H9 (cell line): ENCODE measurements at regions not wholly inside any gene's neighbourhood (a gene's known extent, or its start where the extent isn't known, plus 50 kb on each side); places are given as distances from the start of the nearest gene placed in this dataset.

ENCODE experiments used
- DNase-seq: peaks from one replicate; pipeline ENCODE4 v3.0.0-alpha.2; 2017
- H2AFZ ChIP-seq: one replicate; pipeline ENCODE4 v1.6.1; 2013; ENCODE audit warnings: mild to moderate bottlenecking, low read length, control low read depth, moderate library complexity
- H2AK5ac ChIP-seq: 2 replicates; pipeline ENCODE4 v1.6.1; 2013; ENCODE audit warnings: low read length, control low read depth, mixed read lengths; ENCODE audit not compliant: insufficient read length
- H2BK120ac ChIP-seq: one replicate; pipeline ENCODE4 v1.6.1; 2013; ENCODE audit warnings: low read depth, mild to moderate bottlenecking, low read length, control low read depth, inconsistent platforms; ENCODE audit not compliant: poor library complexity, severe bottlenecking
- H2BK12ac ChIP-seq: 2 replicates; pipeline ENCODE4 v1.6.1; 2013; ENCODE audit warnings: low read length, control low read depth, mixed read lengths, low read depth; ENCODE audit not compliant: insufficient read length
- H2BK15ac ChIP-seq: 2 replicates; pipeline ENCODE4 v1.6.1; 2013; ENCODE audit warnings: low read depth, low read length, control low read depth
- H2BK20ac ChIP-seq: one replicate; pipeline ENCODE4 v1.6.1; 2013; ENCODE audit warnings: low read depth, mild to moderate bottlenecking, low read length, control low read depth, inconsistent platforms; ENCODE audit not compliant: poor library complexity, severe bottlenecking
- H2BK5ac ChIP-seq: 2 replicates; pipeline ENCODE4 v1.6.1; 2013; ENCODE audit warnings: low read length, control low read depth, mixed read lengths; ENCODE audit not compliant: insufficient read length
- H3K14ac ChIP-seq: 2 replicates; pipeline ENCODE4 v1.6.1; 2013; ENCODE audit warnings: low read length, control low read depth; ENCODE audit not compliant: insufficient read depth
- H3K18ac ChIP-seq: 2 replicates; pipeline ENCODE4 v1.6.1; 2013; ENCODE audit warnings: low read depth, mild to moderate bottlenecking, mixed read lengths, low read length, control low read depth; ENCODE audit not compliant: insufficient read length
- H3K23ac ChIP-seq: 2 replicates; pipeline ENCODE4 v1.6.1; 2013; ENCODE audit warnings: low read length, control low read depth, mixed read lengths, low read depth; ENCODE audit not compliant: insufficient read length
- H3K23me2 ChIP-seq: 2 replicates; pipeline ENCODE4 v1.6.1; 2013; ENCODE audit warnings: low read depth, mild to moderate bottlenecking, mixed read lengths, low read length, control low read depth; ENCODE audit not compliant: insufficient read length, poor library complexity, severe bottlenecking
- H3K27ac ChIP-seq: 2 replicates; pipeline ENCODE4 v1.5.1; 2013; ENCODE audit warnings: low read length, control low read depth, mixed read lengths, low read depth; ENCODE audit not compliant: insufficient read length
- H3K27me3 ChIP-seq: 2 replicates; pipeline ENCODE4 v1.6.1; 2013; ENCODE audit warnings: low read length, control low read depth, inconsistent platforms; ENCODE audit not compliant: insufficient read depth
- H3K4ac ChIP-seq: 2 replicates; pipeline ENCODE4 v1.6.1; 2013; ENCODE audit warnings: low read depth, mild to moderate bottlenecking, control low read depth, inconsistent platforms, low read length, moderate library complexity
- H3K4me1 ChIP-seq: 2 replicates; pipeline ENCODE4 v1.6.1; 2013; ENCODE audit warnings: low read length, control low read depth, inconsistent platforms; ENCODE audit not compliant: insufficient read depth
- H3K4me2 ChIP-seq: 2 replicates; pipeline ENCODE4 v1.6.1; 2013; ENCODE audit warnings: low read length, control low read depth, mixed read lengths; ENCODE audit not compliant: insufficient read length, insufficient read depth
- H3K56ac ChIP-seq: 2 replicates; pipeline ENCODE4 v1.6.1; 2013; ENCODE audit warnings: low read depth, mild to moderate bottlenecking, mixed read lengths, low read length, control low read depth; ENCODE audit not compliant: insufficient read length
- H3K79me1 ChIP-seq: 2 replicates; pipeline ENCODE4 v1.6.1; 2013; ENCODE audit warnings: low read depth, mild to moderate bottlenecking, moderate library complexity, low read length, control low read depth, inconsistent platforms; ENCODE audit not compliant: insufficient read depth, poor library complexity, severe bottlenecking
- H3K79me2 ChIP-seq: 2 replicates; pipeline ENCODE4 v1.6.1; 2013; ENCODE audit warnings: low read length, control low read depth, inconsistent platforms; ENCODE audit not compliant: insufficient read depth
- H3K9ac ChIP-seq: 2 replicates; pipeline ENCODE4 v1.6.1; 2013; ENCODE audit warnings: low read length, control low read depth, mixed read lengths; ENCODE audit not compliant: insufficient read length; ENCODE audit errors: extremely low read depth
- H3K9me3 ChIP-seq: one replicate; pipeline ENCODE4 v1.6.1; 2013; ENCODE audit warnings: low read depth, low read length, inconsistent platforms; ENCODE audit not compliant: control insufficient read depth
- H3T11ph ChIP-seq: one replicate; pipeline ENCODE4 v1.6.1; 2013; ENCODE audit warnings: mild to moderate bottlenecking, low read length, control low read depth, inconsistent platforms
- H4K20me1 ChIP-seq: one replicate; pipeline ENCODE4 v1.6.1; 2013; ENCODE audit not compliant: control insufficient read depth, insufficient read length, insufficient read depth
- H4K5ac ChIP-seq: 2 replicates; pipeline ENCODE4 v1.6.1; 2013; ENCODE audit warnings: low read depth, mild to moderate bottlenecking, mixed read lengths, low read length, control low read depth; ENCODE audit not compliant: insufficient read length
- H4K8ac ChIP-seq: replicated peaks from 2 replicates; pipeline ENCODE4 v1.6.1; 2013; ENCODE audit warnings: low read length, control low read depth, mixed read lengths, low read depth; ENCODE audit not compliant: insufficient read length
- H4K91ac ChIP-seq: 2 replicates; pipeline ENCODE4 v1.6.1; 2013; ENCODE audit warnings: low read depth, mild to moderate bottlenecking, moderate library complexity, mixed read lengths, low read length, control low read depth; ENCODE audit not compliant: insufficient read length
- H3K27ac Mint-ChIP-seq, 3 experiments: 2 replicates in 2 of 3; 3 replicates in 1 of 3; pipeline ENCODE4 v1.8.0; 2020 to 2021; ENCODE audit warnings: mixed read lengths in 3 of 3, mild to moderate bottlenecking in 1 of 3, moderate library complexity in 1 of 3
- H3K27me3 Mint-ChIP-seq: 2 replicates; pipeline ENCODE4 v1.8.0; 2021; ENCODE audit warnings: low read depth, mild to moderate bottlenecking, moderate library complexity, mixed read lengths
- H3K36me3 Mint-ChIP-seq, 3 experiments: 2 replicates in 2 of 3; 3 replicates in 1 of 3; pipeline ENCODE4 v1.8.0; 2020 to 2021; ENCODE audit warnings: low read depth in 3 of 3, mixed read lengths in 3 of 3; ENCODE audit not compliant: insufficient read depth in 1 of 3
- H3K4me1 Mint-ChIP-seq, 2 experiments: 2 replicates each; pipeline ENCODE4 v1.8.0; 2020; ENCODE audit warnings: mixed read lengths in 2 of 2
- H3K4me3 Mint-ChIP-seq, 2 experiments: 2 replicates in 1 of 2; 3 replicates in 1 of 2; pipeline ENCODE4 v1.8.0; 2020 to 2021; ENCODE audit warnings: mild to moderate bottlenecking in 2 of 2, mixed read lengths in 2 of 2, moderate library complexity in 1 of 2
- H3K9me3 Mint-ChIP-seq, 2 experiments: 2 replicates in 1 of 2; 3 replicates in 1 of 2; pipeline ENCODE4 v1.8.0; 2020; ENCODE audit warnings: mild to moderate bottlenecking in 2 of 2, mixed read lengths in 2 of 2, moderate library complexity in 1 of 2
- WGBS: extraction: QIAGEN DNeasy Blood & Tissue Kit; methylation state at CpG from one replicate; pipeline ENCODE4 v1.1.7; 2013; ENCODE audit warnings: missing lambda C conversion rate, low lambda C conversion rate, mixed read lengths; ENCODE audit not compliant: insufficient read length; ENCODE audit errors: extremely low coverage; 5-methylcytosine and 5-hydroxymethylcytosine counted together
- TF ChIP-seq, protein P1 (sequence below): fragments of 200-600 bp; sonication (generic); conservative IDR thresholded peaks from 3 replicates; pipeline ENCODE4 v1.8.0; 2021; ENCODE audit warnings: antibody characterized with exemption, mild to moderate bottlenecking

GRCh38 chr1:213326281-213327016 is 275.4 kb downstream of the RPS6KC1 start:
- 0 out of 2 replicates have a peak, but pooled peaks cover 1% of the 10 kb centered on the region for H3K4me1 ChIP-seq
- Mint-ChIP-seq H3K36me3 (no peaks in the 10 kb centered on the region), H3K4me1 (peaks cover 5 to 15% of the 10 kb centered on the region in 2 experiments; a peak in 2 of 4 replicates), H3K27me3 (no peaks in the 10 kb centered on the region), H3K9me3 (peaks cover 0 to 3% of the 10 kb centered on the region in 2 experiments; a peak in 1 of 5 replicates), H3K27ac (no peak overlapping the region), H3K4me3 (no peak overlapping the region)
- no peaks in the 10 kb centered on the region for H3K23me2 ChIP-seq
- no peak overlapping the region for H2BK20ac ChIP-seq
- H3K4me2 ChIP-seq = no peak overlapping the region
- no peak for DNase-seq
- H3K14ac ChIP-seq = no peak overlapping the region
- H2AK5ac ChIP-seq = no peak overlapping the region
- H4K5ac ChIP-seq = no peak overlapping the region
- WGBS = no CpG with 5 or more reads among the region's 2 CpGs
- H2BK120ac ChIP-seq = no peak overlapping the region
- no peak overlapping the region for H3K18ac ChIP-seq
- no peak overlapping the region for H3K9ac ChIP-seq
- H3T11ph ChIP-seq = no peak overlapping the region
- no peak overlapping the region for H2AFZ ChIP-seq
- H2BK15ac ChIP-seq = no peak overlapping the region
- H3K9me3 ChIP-seq = no peaks in the 10 kb centered on the region
- no peak overlapping the region for H3K27ac ChIP-seq
- no peak overlapping the region for H3K4ac ChIP-seq
- no peaks in the 10 kb centered on the region for H4K20me1 ChIP-seq
- no peaks in the 10 kb centered on the region for H3K79me1 ChIP-seq
- H3K56ac ChIP-seq = no peak overlapping the region
- H4K8ac ChIP-seq = no peak overlapping the region
- TF ChIP-seq, protein P1, sequence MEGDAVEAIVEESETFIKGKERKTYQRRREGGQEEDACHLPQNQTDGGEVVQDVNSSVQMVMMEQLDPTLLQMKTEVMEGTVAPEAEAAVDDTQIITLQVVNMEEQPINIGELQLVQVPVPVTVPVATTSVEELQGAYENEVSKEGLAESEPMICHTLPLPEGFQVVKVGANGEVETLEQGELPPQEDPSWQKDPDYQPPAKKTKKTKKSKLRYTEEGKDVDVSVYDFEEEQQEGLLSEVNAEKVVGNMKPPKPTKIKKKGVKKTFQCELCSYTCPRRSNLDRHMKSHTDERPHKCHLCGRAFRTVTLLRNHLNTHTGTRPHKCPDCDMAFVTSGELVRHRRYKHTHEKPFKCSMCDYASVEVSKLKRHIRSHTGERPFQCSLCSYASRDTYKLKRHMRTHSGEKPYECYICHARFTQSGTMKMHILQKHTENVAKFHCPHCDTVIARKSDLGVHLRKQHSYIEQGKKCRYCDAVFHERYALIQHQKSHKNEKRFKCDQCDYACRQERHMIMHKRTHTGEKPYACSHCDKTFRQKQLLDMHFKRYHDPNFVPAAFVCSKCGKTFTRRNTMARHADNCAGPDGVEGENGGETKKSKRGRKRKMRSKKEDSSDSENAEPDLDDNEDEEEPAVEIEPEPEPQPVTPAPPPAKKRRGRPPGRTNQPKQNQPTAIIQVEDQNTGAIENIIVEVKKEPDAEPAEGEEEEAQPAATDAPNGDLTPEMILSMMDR = no peak
- H4K91ac ChIP-seq = no peak overlapping the region
- H3K79me2 ChIP-seq = no peaks in the 10 kb centered on the region
- H2BK12ac ChIP-seq = no peak overlapping the region
- no peak overlapping the region for H2BK5ac ChIP-seq
- no peak overlapping the region for H3K23ac ChIP-seq
- no peaks in the 10 kb centered on the region for H3K27me3 ChIP-seq
